A549 (cell line): ENCODE measurements at regions not wholly inside any gene's neighbourhood (a gene's known extent, or its start where the extent isn't known, plus 50 kb on each side); places are given as distances from the start of the nearest gene placed in this dataset.

ENCODE experiments used
- BHLHE40 ChIP-seq: IDR thresholded peaks from 2 replicates; pipeline ENCODE4 v1.6.1; 2012; ENCODE audit warnings: low read depth, low read length, inconsistent platforms
- NPAS2 ChIP-seq: fragments of 250-450 bp; sonication (Bioruptor Pico); IDR thresholded peaks from 2 replicates; pipeline ENCODE4 v1.8.0; 2022; ENCODE audit warnings: mild to moderate bottlenecking, moderate library complexity, borderline replicate concordance
- TF ChIP-seq, protein P1 (sequence below): IDR thresholded peaks from 2 replicates; pipeline ENCODE4 v1.6.1; 2012
- TF ChIP-seq, protein P2 (sequence below): fragments of 200-600 bp; sonication (generic); IDR thresholded peaks from 2 replicates; pipeline ENCODE4 v1.6.1; 2016; ENCODE audit warnings: antibody characterized with exemption, mild to moderate bottlenecking, moderate library complexity

DNA sequence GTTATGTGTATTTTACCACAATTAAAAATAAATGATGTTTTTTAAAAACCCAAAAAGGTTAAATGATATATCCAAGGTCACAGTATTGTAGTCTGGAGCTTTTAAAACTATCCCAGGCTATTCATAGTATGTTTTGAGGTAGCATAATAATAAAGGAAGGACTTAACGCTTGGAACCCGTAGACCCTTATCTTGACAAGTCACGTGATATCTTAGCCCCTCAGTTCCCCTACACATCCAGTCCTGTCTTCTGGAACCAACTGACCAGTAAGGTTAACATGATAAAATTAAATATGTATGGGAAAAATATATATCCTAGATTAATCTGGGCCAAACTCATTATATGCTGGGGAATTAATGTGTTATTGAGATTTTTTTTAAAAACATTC is 142.2 kb downstream of the RXFP2 start:
- TF ChIP-seq, protein P1, sequence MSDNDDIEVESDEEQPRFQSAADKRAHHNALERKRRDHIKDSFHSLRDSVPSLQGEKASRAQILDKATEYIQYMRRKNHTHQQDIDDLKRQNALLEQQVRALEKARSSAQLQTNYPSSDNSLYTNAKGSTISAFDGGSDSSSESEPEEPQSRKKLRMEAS, result no peak
- TF ChIP-seq, protein P2, sequence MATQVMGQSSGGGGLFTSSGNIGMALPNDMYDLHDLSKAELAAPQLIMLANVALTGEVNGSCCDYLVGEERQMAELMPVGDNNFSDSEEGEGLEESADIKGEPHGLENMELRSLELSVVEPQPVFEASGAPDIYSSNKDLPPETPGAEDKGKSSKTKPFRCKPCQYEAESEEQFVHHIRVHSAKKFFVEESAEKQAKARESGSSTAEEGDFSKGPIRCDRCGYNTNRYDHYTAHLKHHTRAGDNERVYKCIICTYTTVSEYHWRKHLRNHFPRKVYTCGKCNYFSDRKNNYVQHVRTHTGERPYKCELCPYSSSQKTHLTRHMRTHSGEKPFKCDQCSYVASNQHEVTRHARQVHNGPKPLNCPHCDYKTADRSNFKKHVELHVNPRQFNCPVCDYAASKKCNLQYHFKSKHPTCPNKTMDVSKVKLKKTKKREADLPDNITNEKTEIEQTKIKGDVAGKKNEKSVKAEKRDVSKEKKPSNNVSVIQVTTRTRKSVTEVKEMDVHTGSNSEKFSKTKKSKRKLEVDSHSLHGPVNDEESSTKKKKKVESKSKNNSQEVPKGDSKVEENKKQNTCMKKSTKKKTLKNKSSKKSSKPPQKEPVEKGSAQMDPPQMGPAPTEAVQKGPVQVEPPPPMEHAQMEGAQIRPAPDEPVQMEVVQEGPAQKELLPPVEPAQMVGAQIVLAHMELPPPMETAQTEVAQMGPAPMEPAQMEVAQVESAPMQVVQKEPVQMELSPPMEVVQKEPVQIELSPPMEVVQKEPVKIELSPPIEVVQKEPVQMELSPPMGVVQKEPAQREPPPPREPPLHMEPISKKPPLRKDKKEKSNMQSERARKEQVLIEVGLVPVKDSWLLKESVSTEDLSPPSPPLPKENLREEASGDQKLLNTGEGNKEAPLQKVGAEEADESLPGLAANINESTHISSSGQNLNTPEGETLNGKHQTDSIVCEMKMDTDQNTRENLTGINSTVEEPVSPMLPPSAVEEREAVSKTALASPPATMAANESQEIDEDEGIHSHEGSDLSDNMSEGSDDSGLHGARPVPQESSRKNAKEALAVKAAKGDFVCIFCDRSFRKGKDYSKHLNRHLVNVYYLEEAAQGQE, result no peak
- TF ChIP-seq BHLHE40, result no peak
- no peak for TF ChIP-seq NPAS2 (CRISPR knock-in tag)
